ENCODE measurements at regions not wholly inside any gene's neighbourhood (a gene's known extent, or its start where the extent isn't known, plus 50 kb on each side); places are given as distances from the start of the nearest gene placed in this dataset.

- Mint-ChIP-seq H3K4me1 (ENCODE audit: unreplicated experiment) (no peaks in the 10 kb centered on the region), H3K36me3 (ENCODE audit: unreplicated experiment) (no peaks in the 10 kb centered on the region), H3K27me3 (ENCODE audit: unreplicated experiment) (peaks cover 29% of the 10 kb centered on the region), H3K4me3 (ENCODE audit: unreplicated experiment) (no peak overlapping the region), H3K9me3 (ENCODE audit: unreplicated experiment) (no peaks in the 10 kb centered on the region), H3K27ac (ENCODE audit: unreplicated experiment) (no peak overlapping the region)
- no peak for DNase-seq (ENCODE audit: extremely low spot score, unreplicated experiment)
- TF ChIP-seq CTCF (IDR thresholded peaks at IDR 0.05): no peak
Measured at GRCh38 chr2:57509189-57509588, 537.4 kb upstream of the VRK2 start.

GRCh38 chr2:57510704-57511103 is 535.9 kb upstream of the VRK2 start:
- Mint-ChIP-seq H3K4me1 (ENCODE audit: unreplicated experiment) (no peaks in the 10 kb centered on the region), H3K27me3 (ENCODE audit: unreplicated experiment) (peaks cover 39% of the 10 kb centered on the region), H3K9me3 (ENCODE audit: unreplicated experiment) (no peaks in the 10 kb centered on the region), H3K27ac (ENCODE audit: unreplicated experiment) (no peak overlapping the region), H3K4me3 (ENCODE audit: unreplicated experiment) (no peak overlapping the region), H3K36me3 (ENCODE audit: unreplicated experiment) (no peaks in the 10 kb centered on the region)
- no peak for TF ChIP-seq CTCF (IDR thresholded peaks at IDR 0.05)
- DNase-seq (ENCODE audit: extremely low spot score, unreplicated experiment): no peak

DNA sequence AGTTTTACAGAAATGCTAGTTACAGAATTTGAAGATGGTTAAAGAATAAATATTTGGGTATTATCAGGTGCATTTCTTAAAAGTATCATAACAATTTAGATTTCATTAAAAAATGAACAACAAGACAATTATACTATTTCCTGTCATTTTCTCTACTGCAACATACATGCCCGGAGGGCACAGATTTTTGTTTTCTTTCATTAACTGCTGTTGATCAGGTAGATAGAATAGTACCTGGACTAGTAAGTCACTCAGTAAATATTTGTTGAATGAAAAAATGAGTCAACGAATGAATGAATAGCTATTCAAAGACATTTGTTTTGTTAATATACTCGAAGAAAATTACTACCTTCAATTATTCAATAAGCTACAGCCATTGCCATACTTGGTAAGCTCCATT is 531.2 kb upstream of the VRK2 start:
- no peak for DNase-seq (ENCODE audit: extremely low spot score, unreplicated experiment)
- Mint-ChIP-seq H3K4me1 (ENCODE audit: unreplicated experiment) (no peaks in the 10 kb centered on the region), H3K27me3 (ENCODE audit: unreplicated experiment) (peaks cover 50% of the 10 kb centered on the region), H3K27ac (ENCODE audit: unreplicated experiment) (no peak overlapping the region), H3K36me3 (ENCODE audit: unreplicated experiment) (no peaks in the 10 kb centered on the region), H3K9me3 (ENCODE audit: unreplicated experiment) (no peaks in the 10 kb centered on the region), H3K4me3 (ENCODE audit: unreplicated experiment) (no peak overlapping the region)
- TF ChIP-seq CTCF (IDR thresholded peaks at IDR 0.05): no peak

GRCh38 chr2:57516698-57517340 is 529.8 kb upstream of the VRK2 start:
- Mint-ChIP-seq H3K36me3 (ENCODE audit: unreplicated experiment) (no peaks in the 10 kb centered on the region), H3K27ac (ENCODE audit: unreplicated experiment) (no peak overlapping the region), H3K27me3 (ENCODE audit: unreplicated experiment) (peaks cover 53% of the 10 kb centered on the region), H3K9me3 (ENCODE audit: unreplicated experiment) (peaks cover under 1% of the 10 kb centered on the region), H3K4me1 (ENCODE audit: unreplicated experiment) (no peaks in the 10 kb centered on the region), H3K4me3 (ENCODE audit: unreplicated experiment) (no peak overlapping the region)
- TF ChIP-seq CTCF (IDR thresholded peaks at IDR 0.05): peak; percentile 63
- DNase-seq (ENCODE audit: extremely low spot score, unreplicated experiment): no peak

- Mint-ChIP-seq H3K4me3 (ENCODE audit: unreplicated experiment) (no peak overlapping the region), H3K4me1 (ENCODE audit: unreplicated experiment) (no peaks in the 10 kb centered on the region), H3K27me3 (ENCODE audit: unreplicated experiment) (peaks cover 26% of the 10 kb centered on the region), H3K36me3 (ENCODE audit: unreplicated experiment) (no peaks in the 10 kb centered on the region), H3K27ac (ENCODE audit: unreplicated experiment) (no peak overlapping the region), H3K9me3 (ENCODE audit: unreplicated experiment) (peaks cover 28% of the 10 kb centered on the region)
- no peak for TF ChIP-seq CTCF (IDR thresholded peaks at IDR 0.05)
- DNase-seq (ENCODE audit: extremely low spot score, unreplicated experiment): no peak
Measured at GRCh38 chr2:57523304-57523703, 523.3 kb upstream of the VRK2 start.
